ENCODE measurements at regions not wholly inside any gene's neighbourhood (a gene's known extent, or its start where the extent isn't known, plus 50 kb on each side); places are given as distances from the start of the nearest gene placed in this dataset.
"Not testable (repeated sequence)": the region's sequence is repeated elsewhere in the genome, so short reads cannot be mapped to it uniquely, and the experiment has no call there.

GRCh38 chr3:102037791-102038190 lies 188.5 kb downstream of the NFKBIZ start:
- TF ChIP-seq POLR2A (IDR thresholded peaks at IDR 0.05) (no peak), POLR2AphosphoS5 (IDR thresholded peaks at IDR 0.05) (no peak), CTCF (IDR thresholded peaks at IDR 0.05) (no peak), EP300 (IDR thresholded peaks at IDR 0.05) (no peak)
- Histone ChIP-seq H3K4me3 (no peak overlapping the region), H3K36me3 (no peaks in the 10 kb centered on the region), H3K4me1 (no peaks in the 10 kb centered on the region), H3K27me3 (no peaks in the 10 kb centered on the region), H3K27ac (no peak overlapping the region), H3K9me3 (no peaks in the 10 kb centered on the region)
- WGBS = 96% methylated on average over 2 of the region's 2 CpGs
- DNase-seq (ENCODE audit: low spot score in 2 of 2) = no peak

DNA sequence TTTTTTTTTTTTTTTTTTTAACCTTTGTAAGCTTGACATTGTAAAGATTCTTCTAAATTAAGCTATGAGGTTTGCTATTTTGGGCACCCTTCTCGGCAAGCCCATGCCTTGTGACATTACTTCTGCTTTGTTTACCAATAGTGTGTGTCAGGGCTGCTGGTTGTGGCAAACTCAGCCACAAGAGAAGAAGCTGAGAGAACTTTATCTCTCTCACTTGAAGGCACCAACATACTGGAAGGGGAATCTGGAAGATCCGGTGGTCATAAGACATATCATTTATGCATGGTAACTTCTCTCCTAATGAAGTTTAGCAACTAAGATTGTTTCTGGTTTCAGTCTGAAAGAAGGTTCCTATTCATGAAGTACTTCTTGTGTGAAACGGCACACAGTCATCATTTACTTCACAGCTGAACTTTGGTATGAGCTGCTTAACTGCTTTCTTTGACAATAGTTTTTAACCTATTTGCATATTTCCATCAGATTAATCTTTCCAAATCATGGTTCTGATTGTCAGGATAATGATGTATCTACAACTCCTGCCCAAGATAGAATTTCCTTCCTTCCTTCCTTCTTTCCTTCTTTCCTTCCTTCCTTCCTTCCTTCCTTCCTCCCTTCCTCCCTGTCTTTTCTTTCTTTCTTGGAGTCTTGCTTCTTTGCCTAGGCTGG lies 189.3 kb downstream of the NFKBIZ start:
- H3K27me3 ChIP-seq = no peaks in the 10 kb centered on the region
- no peak for DNase-seq (ENCODE audit: low spot score in 2 of 2)
- H3K27ac ChIP-seq = no peak overlapping the region
- no peaks in the 10 kb centered on the region for H3K4me1 ChIP-seq
- H3K36me3 ChIP-seq = no peaks in the 10 kb centered on the region
- no peaks in the 10 kb centered on the region for H3K9me3 ChIP-seq
- 79% methylated on average over 3 of the region's 3 CpGs for WGBS
- TF ChIP-seq EP300 (IDR thresholded peaks at IDR 0.05) (no peak), POLR2A (IDR thresholded peaks at IDR 0.05) (no peak), CTCF (IDR thresholded peaks at IDR 0.05) (no peak), POLR2AphosphoS5 (IDR thresholded peaks at IDR 0.05) (no peak)
- H3K4me3 ChIP-seq = no peak overlapping the region

GRCh38 chr3:102040144-102040543 lies 190.8 kb downstream of the NFKBIZ start:
- H3K27me3 ChIP-seq; H3K4me3 ChIP-seq; H3K4me1 ChIP-seq; H3K36me3 ChIP-seq; H3K9me3 ChIP-seq; H3K27ac ChIP-seq; DNase-seq (ENCODE audit: low spot score in 2 of 2): not testable (repeated sequence)
- WGBS = 96% methylated on average over 7 of the region's 8 CpGs

- no peaks in the 10 kb centered on the region for H3K27me3 ChIP-seq
- no peak for DNase-seq (ENCODE audit: low spot score in 2 of 2)
- H3K36me3 ChIP-seq = no peaks in the 10 kb centered on the region
- no peaks in the 10 kb centered on the region for H3K9me3 ChIP-seq
- H3K27ac ChIP-seq = no peak overlapping the region
- TF ChIP-seq POLR2AphosphoS5 (IDR thresholded peaks at IDR 0.05) (no peak), CTCF (IDR thresholded peaks at IDR 0.05) (no peak), POLR2A (IDR thresholded peaks at IDR 0.05) (no peak), EP300 (IDR thresholded peaks at IDR 0.05) (no peak)
- no peak overlapping the region for H3K4me3 ChIP-seq
- 59% methylated on average over 4 of the region's 4 CpGs for WGBS
- H3K4me1 ChIP-seq = peaks cover 19% of the 10 kb centered on the region
These were observed 204.2 kb downstream of the NFKBIZ start for GRCh38 chr3:102053375-102053989.

GRCh38 chr3:102054543-102055080 lies 205.3 kb downstream of the NFKBIZ start:
- no peaks in the 10 kb centered on the region for H3K9me3 ChIP-seq
- H3K4me1 ChIP-seq = peaks cover 19% of the 10 kb centered on the region
- no peak for DNase-seq (ENCODE audit: low spot score in 2 of 2)
- no peaks in the 10 kb centered on the region for H3K27me3 ChIP-seq
- no peaks in the 10 kb centered on the region for H3K36me3 ChIP-seq
- no peak overlapping the region for H3K4me3 ChIP-seq
- 54% methylated on average over 10 of the region's 10 CpGs for WGBS
- TF ChIP-seq EP300 (IDR thresholded peaks at IDR 0.05) (no peak), POLR2AphosphoS5 (IDR thresholded peaks at IDR 0.05) (no peak), CTCF (IDR thresholded peaks at IDR 0.05) (no peak), POLR2A (IDR thresholded peaks at IDR 0.05) (no peak)
- H3K27ac ChIP-seq = no peak overlapping the region
